Vagina (tissue), 2 donors: ENCODE measurements at regions not wholly inside any gene's neighbourhood (a gene's known extent, or its start where the extent isn't known, plus 50 kb on each side); places are given as distances from the start of the nearest gene placed in this dataset.
"Not testable (repeated sequence)": the region's sequence is repeated elsewhere in the genome, so short reads cannot be mapped to it uniquely, and the experiment has no call there.

Source experiments
- CTCF ChIP-seq, 3 experiments: fragments of 450-650 bp in 2 of 3; fragments of 200-600 bp in 1 of 3; sonication (generic) in 1 of 3; IDR thresholded peaks; one replicate each; pipeline ENCODE4 v1.5.1; 2017 to 2019; ENCODE audit warnings: antibody characterized with exemption in 3 of 3, mild to moderate bottlenecking in 2 of 3, moderate library complexity in 2 of 3
- POLR2A ChIP-seq, 2 donors: fragments of 450-650 bp; IDR thresholded peaks; one replicate each; pipeline ENCODE4 v1.6.1; 2017; ENCODE audit warnings: antibody characterized with exemption in 2 of 2, mild to moderate bottlenecking in 2 of 2, moderate library complexity in 2 of 2

- TF ChIP-seq POLR2A, CTCF (IDR thresholded peaks at IDR 0.05): not testable (repeated sequence)
Observed at GRCh38 chr1:45268310-45268709, 58.4 kb upstream of the HPDL start.
